ENCODE measurements at regions not wholly inside any gene's neighbourhood (a gene's known extent, or its start where the extent isn't known, plus 50 kb on each side); places are given as distances from the start of the nearest gene placed in this dataset.
"Not testable (repeated sequence)": the region's sequence is repeated elsewhere in the genome, so short reads cannot be mapped to it uniquely, and the experiment has no call there.

GRCh38 chr12:54799966-54800365 lies 54.4 kb upstream of the MUCL1 start:
- DNase-seq = not testable (repeated sequence)

DNA sequence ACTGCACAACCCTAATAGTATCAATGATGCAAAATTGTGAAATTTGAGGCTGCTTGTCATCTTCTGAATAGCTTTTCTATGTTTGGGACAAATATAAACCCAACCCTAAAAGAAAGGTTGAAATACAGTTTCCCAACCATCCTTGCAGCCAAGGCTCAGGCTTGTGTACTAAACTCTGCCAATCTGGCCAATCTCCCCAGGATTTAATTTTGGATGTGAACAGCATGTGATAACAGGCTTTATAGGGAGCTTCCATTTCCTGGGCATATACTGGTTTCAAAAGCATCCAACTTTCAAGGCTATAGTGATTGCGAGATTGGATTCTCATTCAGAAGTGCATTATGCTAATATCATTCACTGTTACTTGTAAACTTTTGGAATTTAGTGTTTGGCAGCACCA lies 55.7 kb upstream of the MUCL1 start:
- DNase-seq = no peak

DNA sequence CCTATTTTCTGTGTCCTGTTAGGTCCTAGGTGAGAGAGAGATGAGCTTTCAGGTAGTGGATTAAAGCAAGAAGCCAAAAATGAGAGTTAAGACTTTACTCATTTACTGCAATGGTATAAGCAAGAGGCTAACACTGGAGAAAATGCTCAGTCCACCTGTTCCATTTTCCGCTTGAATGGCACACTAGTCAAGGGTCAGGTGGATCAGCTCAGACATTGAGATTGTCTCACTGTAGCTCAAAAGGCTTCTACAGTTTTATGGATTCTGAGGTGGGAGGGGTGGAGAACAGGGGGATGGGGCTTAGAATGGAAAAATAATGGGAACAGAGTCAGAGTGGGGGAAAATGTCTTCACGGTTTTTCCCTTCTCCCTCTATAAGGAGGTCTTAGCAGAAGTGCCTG lies 57.3 kb upstream of the MUCL1 start:
- no peak for DNase-seq

DNA sequence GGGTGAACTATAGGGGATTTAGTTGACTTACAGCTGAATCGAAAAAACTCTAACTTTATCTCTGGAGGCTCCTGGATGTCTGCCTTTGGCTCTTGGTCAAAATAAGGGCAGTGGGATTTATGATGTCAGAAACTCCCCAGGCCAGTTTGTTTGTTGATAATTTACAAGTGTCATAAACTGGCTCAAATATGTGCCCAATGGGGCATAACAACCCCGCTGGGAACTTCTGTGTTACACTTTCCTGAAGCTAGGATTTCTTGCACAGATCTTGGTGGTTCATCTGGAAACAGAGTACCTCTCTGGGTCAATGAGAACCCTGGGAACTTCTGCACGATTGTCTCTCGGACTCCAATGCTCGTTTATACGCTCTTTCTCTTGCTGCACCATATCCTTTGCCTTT lies 58.7 kb upstream of the MUCL1 start:
- no peak for DNase-seq

DNA sequence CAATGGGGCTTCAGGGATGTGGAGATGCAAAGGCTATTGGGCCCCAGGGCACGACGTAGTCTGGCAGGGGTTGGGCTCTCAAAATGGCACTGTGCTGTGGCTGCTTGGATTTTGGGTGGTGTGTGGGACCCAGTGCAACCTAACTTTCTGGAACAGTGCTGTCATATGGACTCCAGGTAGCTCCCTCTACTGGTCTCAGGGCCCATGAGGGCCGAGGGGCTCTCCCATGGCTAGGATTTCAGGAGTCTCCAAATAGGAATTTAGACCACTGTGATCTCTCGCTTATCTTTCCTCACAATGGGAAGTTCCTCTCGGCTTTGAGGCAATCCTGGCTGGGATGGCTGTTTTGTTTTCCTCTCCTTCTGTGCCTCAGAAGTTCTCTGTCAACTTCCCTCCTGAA lies 68.2 kb upstream of the MUCL1 start:
- DNase-seq = no peak

- no peak for DNase-seq
Observed at GRCh38 chr12:54784115-54784514, 70.2 kb upstream of the MUCL1 start.

GRCh38 chr12:54777031-54777430 lies 77.3 kb upstream of the MUCL1 start:
- not testable (repeated sequence) for DNase-seq

DNA sequence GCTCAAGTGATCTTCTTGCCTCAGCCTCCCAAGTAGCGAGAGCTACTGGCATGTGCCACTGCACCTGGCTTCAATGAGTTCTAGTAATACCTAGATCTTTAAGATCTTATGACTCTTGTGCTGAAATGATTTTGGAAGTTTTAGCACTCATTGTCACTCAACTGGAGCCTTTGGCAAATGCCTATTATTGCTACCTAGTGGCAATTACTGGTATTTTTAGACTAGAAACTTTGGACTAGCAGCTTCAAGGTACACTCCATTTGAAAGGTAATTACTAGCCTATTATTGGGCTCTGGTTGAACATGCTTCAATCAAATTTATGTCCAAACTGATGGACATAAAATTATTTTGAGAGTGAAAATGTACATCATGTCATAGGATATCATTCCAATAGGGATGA lies 80.7 kb upstream of the MUCL1 start:
- DNase-seq = no peak

DNA sequence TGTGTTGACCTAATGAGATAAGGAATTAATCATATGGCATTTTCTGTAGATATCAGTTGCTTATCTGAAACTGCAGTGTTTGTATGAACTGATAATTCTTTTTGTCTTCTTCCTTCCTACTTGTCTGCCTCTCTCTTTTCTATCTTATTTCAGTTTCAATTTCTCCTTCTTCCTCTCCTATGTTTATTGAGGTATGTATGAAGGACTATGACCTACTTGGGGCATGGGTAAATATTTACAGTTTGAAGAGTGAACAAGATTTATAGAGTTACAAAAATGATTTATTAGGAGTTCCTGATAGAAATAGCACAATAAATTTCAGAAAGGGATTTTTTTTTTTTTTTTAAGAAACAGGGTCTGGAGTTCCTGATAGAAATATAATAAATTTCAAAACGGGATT lies 88.7 kb upstream of the MUCL1 start:
- DNase-seq = no peak

DNA sequence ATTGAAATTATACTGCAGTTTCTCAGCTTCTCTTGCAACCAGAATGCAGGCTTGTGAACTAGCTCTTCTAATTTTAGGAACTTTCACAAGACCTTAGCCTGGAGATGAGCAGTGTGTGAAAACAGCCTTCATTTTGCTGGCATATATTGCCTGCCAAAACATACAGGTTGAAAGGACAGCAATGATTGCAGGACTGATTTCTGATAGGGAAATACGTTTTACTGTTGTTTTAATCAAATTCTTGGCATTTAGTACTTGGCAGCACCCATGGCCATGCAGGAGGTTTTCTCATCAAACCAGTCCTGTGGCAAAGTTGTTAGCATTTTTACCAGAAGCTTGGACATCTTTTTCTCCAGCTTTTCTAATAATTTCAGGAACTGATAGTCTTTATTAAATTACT lies 91.9 kb upstream of the MUCL1 start:
- no peak for DNase-seq

DNA sequence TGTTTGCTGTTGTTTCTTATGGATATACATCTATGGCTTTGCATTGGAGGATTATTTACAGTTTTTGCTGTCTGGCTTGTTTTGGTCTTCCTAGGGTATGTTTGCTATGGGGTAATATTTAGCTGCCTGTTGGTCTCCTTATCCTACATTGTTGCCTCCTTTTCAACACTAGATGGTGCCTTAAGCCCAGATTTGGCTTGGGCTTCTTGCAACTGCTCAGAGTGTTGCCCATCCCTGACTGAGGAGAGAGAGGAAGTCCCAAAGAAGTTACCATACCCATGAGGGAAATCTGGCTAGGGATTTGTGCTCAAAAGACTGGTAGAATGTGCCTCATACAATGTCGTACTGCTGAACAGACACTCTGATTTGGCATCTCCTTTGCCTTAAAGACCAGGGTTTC lies 94.6 kb upstream of the MUCL1 start:
- DNase-seq = peak in 2 of 58 donors; percentile 2 to 3

- DNase-seq = no peak
Observed at GRCh38 chr12:54751493-54751892, 102.8 kb upstream of the MUCL1 start.

GRCh38 chr12:54749191-54749818 lies 101.1 kb upstream of the DCD start:
- DNase-seq = peak in 6 of 58 donors; percentile 2 to 10 (median 6)

- DNase-seq = no peak
Observed at GRCh38 chr12:54744590-54744989, 96.4 kb upstream of the DCD start.

DNA sequence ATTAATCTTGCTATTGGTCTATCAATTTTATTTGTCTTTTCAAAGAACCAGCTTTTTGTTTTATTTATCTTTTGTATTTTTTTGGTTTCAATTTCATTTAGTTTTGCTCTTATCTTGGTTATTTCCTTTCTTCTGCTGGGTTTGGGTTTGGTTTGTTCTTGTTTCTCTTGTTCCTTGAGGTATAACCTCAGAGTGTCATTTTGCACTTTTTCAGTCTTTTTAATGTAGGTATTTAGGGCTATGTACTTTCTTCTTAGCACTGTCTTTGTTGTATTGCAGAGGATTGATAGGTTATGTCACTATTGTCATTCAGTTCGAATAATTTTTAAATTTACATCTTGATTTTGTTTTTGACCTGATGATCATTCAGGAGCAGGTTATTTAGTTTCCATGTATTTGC lies 92.7 kb upstream of the DCD start:
- DNase-seq = no peak

GRCh38 chr12:54736549-54736948 lies 88.4 kb upstream of the DCD start:
- DNase-seq = no peak

GRCh38 chr12:54734196-54734950 lies 86.2 kb upstream of the DCD start:
- no peak for DNase-seq

GRCh38 chr12:54725233-54725843 lies 77.2 kb upstream of the DCD start:
- no peak for DNase-seq

DNA sequence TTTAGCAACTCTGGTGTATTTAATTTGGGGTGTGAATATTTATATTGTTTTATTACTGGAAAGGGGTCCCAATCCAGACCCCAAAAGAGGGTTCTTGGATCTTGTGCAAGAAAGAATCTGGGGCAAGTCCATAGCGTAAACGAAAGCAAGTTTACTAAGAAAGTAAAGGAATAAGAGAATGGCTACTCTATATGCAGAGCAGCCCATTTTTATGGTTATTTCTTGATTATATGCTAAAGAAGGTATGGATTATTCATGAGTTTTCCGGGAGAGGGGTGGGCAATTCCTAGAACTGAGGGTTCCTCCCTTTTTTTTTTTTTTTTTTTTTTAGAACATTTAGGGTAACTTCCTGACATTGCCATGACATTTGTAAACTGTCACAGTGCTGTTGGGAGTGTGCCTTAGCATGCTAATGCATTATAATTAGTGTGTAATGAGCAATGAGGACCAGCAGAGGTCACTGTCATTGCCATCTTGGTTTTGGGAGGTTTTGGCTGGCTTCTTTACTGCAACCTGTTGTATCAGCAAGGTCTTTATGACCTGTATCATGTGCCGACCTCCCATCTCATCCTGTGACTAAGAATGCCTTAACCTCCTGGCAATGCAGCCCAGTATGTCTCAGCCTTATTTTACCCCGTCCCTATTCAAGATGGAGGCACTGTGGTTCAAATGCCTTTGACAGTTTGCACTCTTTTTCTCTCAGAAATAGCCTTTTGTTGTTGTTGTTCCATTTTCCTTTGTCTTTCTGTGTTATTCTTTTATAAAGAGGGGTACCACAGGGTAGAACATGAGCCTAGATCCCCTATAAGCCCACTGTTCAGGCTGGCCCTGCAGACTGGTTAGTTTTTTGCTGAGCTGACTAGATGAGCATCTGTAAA lies 75.5 kb upstream of the DCD start:
- no peak for DNase-seq

GRCh38 chr12:54721312-54721711 lies 73.1 kb upstream of the DCD start:
- DNase-seq = no peak

GRCh38 chr12:54719691-54720090 lies 71.5 kb upstream of the DCD start:
- DNase-seq = no peak

GRCh38 chr12:54716261-54716660 lies 68.1 kb upstream of the DCD start:
- no peak for DNase-seq
